Right lobe of liver (tissue), 4 donors: ENCODE measurements at regions not wholly inside any gene's neighbourhood (a gene's known extent, or its start where the extent isn't known, plus 50 kb on each side); places are given as distances from the start of the nearest gene placed in this dataset.

Experiments used
- CTCF ChIP-seq, 4 donors: fragments of 200-600 bp in 3 of 4; fragments of 450-650 bp in 1 of 4; IDR thresholded peaks; one replicate each; pipeline versions ENCODE4 v1.5.1 to v1.8.0; 2016 to 2022; ENCODE audit warnings: antibody characterized with exemption in 4 of 4, mild to moderate bottlenecking in 2 of 4
- POLR2A ChIP-seq: fragments of 450-650 bp; IDR thresholded peaks from one replicate; pipeline ENCODE4 v1.6.1; 2017; ENCODE audit warnings: antibody characterized with exemption, mild to moderate bottlenecking
- donor health status: DM: no; HTN: no; CAD: no.
- donor health status: DM: no; HTN: no; CAD: no.
- donor health status: DM: no; HTN: yes; CAD: no.

GRCh38 chr11:13875643-13876042 is 86.9 kb upstream of the SPON1 start:
- TF ChIP-seq CTCF (IDR thresholded peaks at IDR 0.05) (no peak), POLR2A (no peak)
